ENCODE measurements at regions not wholly inside any gene's neighbourhood (a gene's known extent, or its start where the extent isn't known, plus 50 kb on each side); places are given as distances from the start of the nearest gene placed in this dataset.
"Not testable (repeated sequence)": the region's sequence is repeated elsewhere in the genome, so short reads cannot be mapped to it uniquely, and the experiment has no call there.

DNA sequence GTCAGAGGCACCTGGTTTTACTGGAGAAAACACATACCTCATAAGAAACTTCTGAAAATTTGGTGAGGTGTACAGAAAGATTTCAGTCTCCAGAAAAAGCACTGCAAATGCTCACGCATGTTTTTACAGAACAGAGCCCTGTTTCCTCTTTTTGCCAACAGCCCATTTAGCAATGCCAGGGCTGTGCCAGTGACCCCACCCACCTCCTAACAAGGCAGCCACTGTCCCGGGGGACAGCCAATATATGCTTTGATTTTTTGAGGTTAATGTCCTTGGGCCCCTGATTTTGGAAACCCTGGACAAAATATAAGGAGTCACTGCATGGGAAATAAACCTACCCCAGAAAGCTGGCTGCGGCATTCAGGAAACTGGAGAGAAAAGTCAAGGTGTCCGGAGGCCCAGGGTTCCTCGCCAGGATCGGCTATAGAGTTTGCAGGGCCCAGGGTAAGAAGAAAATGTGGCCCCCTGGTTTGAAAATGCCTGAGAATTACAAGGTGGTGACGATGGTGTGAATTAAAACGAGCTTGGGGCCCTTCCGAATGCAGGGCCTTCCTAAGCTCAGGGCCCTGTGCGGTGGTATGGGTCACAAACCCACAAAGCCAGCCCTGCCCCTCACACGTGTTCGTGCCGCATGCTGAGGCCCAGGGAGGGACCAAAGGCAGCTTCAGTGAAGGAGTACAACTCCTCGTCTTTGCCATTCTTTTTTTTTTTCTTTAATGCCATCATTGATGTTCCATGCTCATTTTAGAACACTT is 71.1 kb upstream of the WNT7B start:
- Histone ChIP-seq H3K4me3 (peak overlapping the region; percentile 9 to 18), H3K27ac (peak overlapping the region; percentile 98 to 99), H3K4me1 (peaks cover 0 to 88% (median 73%) of the 10 kb centered on the region in 4 donors), H3K27me3 (no peaks in the 10 kb centered on the region), H3K9me3 (no peaks in the 10 kb centered on the region), H3K36me3 (peaks cover 0 to 12% (median 0%) of the 10 kb centered on the region in 3 donors)
- TF ChIP-seq, protein P1, sequence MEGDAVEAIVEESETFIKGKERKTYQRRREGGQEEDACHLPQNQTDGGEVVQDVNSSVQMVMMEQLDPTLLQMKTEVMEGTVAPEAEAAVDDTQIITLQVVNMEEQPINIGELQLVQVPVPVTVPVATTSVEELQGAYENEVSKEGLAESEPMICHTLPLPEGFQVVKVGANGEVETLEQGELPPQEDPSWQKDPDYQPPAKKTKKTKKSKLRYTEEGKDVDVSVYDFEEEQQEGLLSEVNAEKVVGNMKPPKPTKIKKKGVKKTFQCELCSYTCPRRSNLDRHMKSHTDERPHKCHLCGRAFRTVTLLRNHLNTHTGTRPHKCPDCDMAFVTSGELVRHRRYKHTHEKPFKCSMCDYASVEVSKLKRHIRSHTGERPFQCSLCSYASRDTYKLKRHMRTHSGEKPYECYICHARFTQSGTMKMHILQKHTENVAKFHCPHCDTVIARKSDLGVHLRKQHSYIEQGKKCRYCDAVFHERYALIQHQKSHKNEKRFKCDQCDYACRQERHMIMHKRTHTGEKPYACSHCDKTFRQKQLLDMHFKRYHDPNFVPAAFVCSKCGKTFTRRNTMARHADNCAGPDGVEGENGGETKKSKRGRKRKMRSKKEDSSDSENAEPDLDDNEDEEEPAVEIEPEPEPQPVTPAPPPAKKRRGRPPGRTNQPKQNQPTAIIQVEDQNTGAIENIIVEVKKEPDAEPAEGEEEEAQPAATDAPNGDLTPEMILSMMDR (IDR thresholded peaks at IDR 0.05) = no peak
- intact Hi-C loops (cut with DNase I; ENCODE audit: low total_unique reads) = no loop called here
- peak; percentile 72 to 88 for DNase-seq

DNA sequence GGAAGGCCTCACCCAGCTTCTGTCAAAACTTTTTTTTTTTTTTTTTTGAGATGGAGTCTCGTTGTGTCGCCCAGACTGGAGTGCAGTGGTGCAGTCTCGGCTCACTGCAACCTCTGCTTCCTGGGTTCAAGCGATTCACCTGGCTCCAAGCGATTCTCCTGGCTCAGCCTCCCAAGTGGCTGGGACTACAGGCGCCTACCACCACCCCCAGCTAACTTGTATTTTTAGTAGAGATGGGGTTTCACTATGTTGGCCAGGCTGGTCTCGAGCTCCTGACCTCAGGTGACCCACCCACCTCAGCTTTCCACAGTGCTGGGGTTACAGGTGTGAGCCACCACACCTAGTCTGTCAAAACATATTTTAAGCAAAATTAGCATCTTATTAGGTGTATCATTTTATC is 71.7 kb upstream of the WNT7B start:
- H3K9me3 ChIP-seq; H3K27me3 ChIP-seq; H3K4me3 ChIP-seq; intact Hi-C loops (cut with DNase I; ENCODE audit: low total_unique reads): not testable (repeated sequence)
- peak; percentile 12 to 63 for DNase-seq
- peak overlapping the region; percentile 98 to 99 for H3K27ac ChIP-seq
- H3K4me1 ChIP-seq = peaks cover 0 to 84% (median 68%) of the 10 kb centered on the region in 4 donors
- H3K36me3 ChIP-seq = peaks cover 0 to 12% (median 0%) of the 10 kb centered on the region in 3 donors

DNA sequence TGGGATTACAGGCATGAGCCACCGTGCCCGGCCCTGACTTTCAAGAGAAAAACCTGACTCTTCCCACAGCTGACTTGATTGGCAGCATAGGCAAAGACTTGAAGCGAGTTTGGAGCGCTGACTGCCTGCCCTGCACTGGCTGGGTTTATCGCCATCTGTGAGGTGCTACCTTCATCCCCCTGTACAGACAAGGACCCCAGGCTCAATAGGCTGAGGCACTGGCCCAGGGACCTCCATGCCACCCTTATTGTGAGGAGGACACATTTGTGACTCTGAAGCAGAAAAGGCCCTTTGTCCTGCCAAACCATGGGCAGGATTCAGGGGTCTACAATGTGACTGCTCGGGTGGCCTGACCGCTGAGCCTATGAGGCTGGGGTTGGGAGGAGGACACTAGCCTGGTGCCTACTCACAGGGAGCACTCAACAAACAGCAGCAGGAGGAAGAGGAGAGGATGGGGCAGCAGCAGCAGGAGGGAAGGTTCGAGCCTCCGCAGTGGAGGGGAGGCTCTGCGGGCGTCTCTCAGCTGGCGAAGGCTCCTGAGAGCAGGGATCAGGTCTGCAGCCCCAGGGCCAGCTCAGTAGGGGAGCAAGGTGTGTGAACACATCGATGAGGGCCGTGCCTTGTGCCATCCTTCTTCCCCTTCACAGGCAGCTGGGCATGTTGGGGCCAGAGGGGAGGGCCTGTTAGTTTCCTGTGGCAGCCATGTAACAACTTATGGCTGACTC is 72.9 kb upstream of the WNT7B start:
- peak overlapping the region; percentile 98 to 99 for H3K27ac ChIP-seq
- H3K4me3 ChIP-seq = no peak overlapping the region
- intact Hi-C loops (cut with DNase I; ENCODE audit: low total_unique reads) = no loop called here
- no peaks in the 10 kb centered on the region for H3K27me3 ChIP-seq
- peaks cover 0 to 12% (median 0%) of the 10 kb centered on the region in 3 donors for H3K36me3 ChIP-seq
- H3K4me1 ChIP-seq = peaks cover 0 to 81% (median 63%) of the 10 kb centered on the region in 4 donors
- TF ChIP-seq, protein P1 (IDR thresholded peaks at IDR 0.05) = no peak
- no peaks in the 10 kb centered on the region for H3K9me3 ChIP-seq
- DNase-seq = peak; percentile 19 to 59

DNA sequence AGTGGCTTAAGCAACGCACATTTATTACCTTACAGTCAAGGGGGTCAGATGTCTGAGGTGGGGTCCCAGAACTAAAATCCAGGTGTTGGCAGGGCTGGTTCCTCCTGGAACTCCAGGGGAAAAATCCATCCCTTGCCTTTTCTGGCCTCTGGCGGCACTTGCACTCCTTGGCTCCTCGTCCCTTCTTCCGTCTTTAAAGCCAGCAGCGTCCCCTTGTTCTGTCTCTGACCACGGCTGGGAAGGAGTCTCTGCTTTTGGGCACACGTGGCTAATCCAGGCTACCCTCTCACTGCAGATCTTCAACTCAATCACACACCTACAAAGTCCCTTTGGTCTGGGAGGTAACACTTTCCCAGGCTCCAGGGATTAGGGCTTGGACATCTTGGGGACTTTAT is 73.5 kb upstream of the WNT7B start:
- H3K4me3 ChIP-seq = no peak overlapping the region
- no peak for DNase-seq
- peak overlapping the region; percentile 98 to 99 for H3K27ac ChIP-seq
- no peaks in the 10 kb centered on the region for H3K27me3 ChIP-seq
- H3K4me1 ChIP-seq = peaks cover 0 to 83% (median 64%) of the 10 kb centered on the region in 4 donors
- TF ChIP-seq, protein P1 (IDR thresholded peaks at IDR 0.05) = no peak
- H3K9me3 ChIP-seq = no peaks in the 10 kb centered on the region
- intact Hi-C loops (cut with DNase I; ENCODE audit: low total_unique reads) = no loop called here
- H3K36me3 ChIP-seq = peaks cover 0 to 12% (median 0%) of the 10 kb centered on the region in 3 donors

DNA sequence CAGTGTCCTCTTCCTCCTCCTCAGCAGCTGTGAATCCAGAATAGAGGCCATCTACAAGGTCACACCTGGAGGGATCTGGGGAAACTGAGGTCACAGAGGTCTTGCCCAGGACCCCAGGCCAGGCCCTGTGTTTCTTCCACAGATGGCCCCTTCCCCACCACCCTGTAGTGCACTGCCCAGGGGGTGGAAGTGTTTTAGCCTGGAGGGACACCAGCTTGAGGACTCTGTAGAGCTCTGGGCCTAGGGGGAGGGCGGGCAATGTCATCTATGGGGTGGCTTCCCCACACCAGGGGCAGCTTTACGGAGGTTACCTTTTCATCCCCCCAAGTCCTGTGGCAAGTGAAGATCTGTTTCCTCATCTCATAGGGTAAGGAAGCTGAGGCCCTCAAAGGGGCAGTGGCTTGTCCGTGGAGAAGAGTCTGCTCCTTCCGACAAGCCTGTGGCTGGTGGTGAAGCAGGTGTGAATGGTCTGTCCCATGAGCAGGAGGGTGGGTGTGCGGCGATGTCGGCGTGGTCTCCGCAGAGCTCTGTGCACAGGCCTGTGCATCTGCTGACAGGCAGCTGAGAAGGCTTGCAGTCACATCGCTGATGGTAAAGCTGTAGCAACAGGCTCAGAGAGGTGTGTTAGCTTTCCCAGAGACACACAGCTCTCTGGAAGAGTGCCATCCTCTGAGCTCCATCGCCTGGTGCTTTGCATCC is 74.1 kb upstream of the WNT7B start:
- peak; percentile 17 to 63 for DNase-seq
- Histone ChIP-seq H3K4me3 (no peak overlapping the region), H3K4me1 (peaks cover 0 to 83% (median 63%) of the 10 kb centered on the region in 4 donors), H3K9me3 (no peaks in the 10 kb centered on the region), H3K27ac (peak overlapping the region; percentile 98 to 99), H3K27me3 (no peaks in the 10 kb centered on the region), H3K36me3 (peaks cover 0 to 12% (median 0%) of the 10 kb centered on the region in 3 donors)
- intact Hi-C loops (cut with DNase I; ENCODE audit: low total_unique reads) = no loop called here
- TF ChIP-seq, protein P1 (IDR thresholded peaks at IDR 0.05) = no peak

All from tibial artery (tissue), 4 donors.